ENCODE measurements at regions not wholly inside any gene's neighbourhood (a gene's known extent, or its start where the extent isn't known, plus 50 kb on each side); places are given as distances from the start of the nearest gene placed in this dataset.

- DNase-seq (ENCODE audit: low read depth, low spot score): no peak
These were observed 136.5 kb upstream of the NKX1-1 start for GRCh38 chr4:1542516-1543320.

- no peak for DNase-seq (ENCODE audit: low read depth, low spot score)
These were observed 135.9 kb upstream of the NKX1-1 start for GRCh38 chr4:1542226-1542490.

GRCh38 chr4:1541449-1542225 is 135.4 kb upstream of the NKX1-1 start:
- DNase-seq (ENCODE audit: low read depth, low spot score): no peak

DNA sequence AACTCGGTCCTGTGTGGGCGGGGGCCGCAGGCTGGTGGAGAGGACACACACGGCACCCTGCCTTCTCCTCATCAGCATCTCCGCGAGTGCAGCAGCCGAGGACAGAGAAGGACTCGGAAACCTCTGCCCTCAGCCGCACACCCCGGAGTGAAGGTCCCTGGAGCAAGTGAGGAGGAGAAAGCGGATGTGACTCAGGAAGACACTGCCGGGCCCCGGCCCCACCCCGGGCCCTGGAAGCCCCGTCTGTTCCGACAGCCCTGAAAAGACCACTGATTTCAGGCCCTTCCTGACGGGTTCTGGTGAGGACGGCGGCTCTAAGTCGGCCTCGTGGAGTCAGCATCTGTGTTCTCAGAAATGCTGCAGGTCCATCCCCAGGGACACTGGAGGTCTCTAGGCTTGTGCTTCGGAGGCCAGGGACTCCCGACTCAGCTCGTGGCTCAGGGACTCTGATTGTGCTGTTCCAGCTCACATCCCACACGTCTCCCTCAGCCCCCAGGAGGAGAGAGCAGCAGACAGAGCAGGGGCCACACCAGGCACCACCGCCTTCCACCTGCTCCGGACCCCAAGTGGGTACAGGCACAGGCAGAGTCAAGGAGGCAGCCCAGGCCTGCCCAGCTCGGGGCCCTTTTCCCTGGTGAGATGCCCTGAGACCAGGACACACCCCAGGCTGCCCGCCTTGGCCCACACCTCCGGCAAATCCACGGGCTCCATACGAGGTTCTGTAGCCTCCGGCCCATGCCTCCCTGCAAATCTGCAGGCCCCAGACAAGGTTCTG is 134.5 kb upstream of the NKX1-1 start:
- DNase-seq (ENCODE audit: low read depth, low spot score): no peak

DNA sequence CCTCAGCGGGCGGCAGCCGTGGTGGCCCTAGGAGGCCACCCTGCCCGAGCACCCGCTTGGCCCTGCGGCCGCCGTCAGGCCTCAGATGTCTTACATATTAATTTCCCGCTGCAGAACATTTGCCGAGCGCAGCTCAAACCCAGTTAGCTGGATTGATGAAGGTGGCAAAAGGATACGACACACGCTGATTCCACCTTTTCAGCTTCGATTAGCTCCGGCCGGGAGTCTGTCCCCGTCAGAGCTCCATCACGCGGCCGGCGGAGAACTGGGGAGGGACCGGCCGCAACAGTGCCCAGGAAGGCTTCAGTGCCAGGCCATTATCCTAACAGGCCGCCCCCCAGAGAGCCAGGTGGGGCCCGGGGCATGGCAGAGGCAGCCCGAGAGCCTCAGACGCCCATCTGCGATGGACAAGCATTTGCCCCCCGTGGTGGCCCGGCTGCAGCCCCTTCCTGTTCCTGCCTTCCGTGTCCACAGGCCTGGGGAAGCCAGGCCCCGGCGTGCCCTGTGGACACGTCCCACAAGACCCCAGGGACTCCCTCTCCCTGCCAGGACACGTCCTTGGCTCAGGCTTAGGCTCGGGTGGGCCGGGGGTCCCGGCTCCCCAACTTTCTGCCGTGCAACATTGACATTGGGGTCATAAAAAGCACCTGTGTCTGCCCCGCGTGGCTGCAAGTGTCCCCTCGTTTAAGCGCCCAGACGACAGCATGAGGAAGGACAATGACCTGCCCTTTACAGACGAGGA is 133.8 kb upstream of the NKX1-1 start:
- DNase-seq (ENCODE audit: low read depth, low spot score): no peak

GRCh38 chr4:1538941-1539772 is 132.9 kb upstream of the NKX1-1 start:
- DNase-seq (ENCODE audit: low read depth, low spot score): no peak

DNA sequence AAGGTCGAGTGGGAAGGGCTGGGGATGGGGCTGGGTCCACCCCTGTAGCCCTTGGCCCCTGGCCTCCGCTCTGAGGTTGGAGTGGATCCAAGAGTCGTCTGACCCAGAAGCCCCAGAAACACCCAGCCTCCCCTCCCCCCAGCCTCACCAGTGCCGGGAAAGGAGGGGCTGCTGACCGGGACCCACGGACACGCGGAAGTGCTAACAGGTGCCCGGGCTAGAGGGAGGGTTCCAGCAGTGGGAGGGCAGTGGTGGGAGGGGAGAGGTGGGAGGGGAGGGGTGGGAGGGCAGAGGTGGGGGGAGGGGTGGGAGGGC is 131.8 kb upstream of the NKX1-1 start:
- DNase-seq (ENCODE audit: low read depth, low spot score): no peak

- no peak for DNase-seq (ENCODE audit: low read depth, low spot score)
These were observed 131.3 kb upstream of the NKX1-1 start for GRCh38 chr4:1537410-1538095.

- no peak for DNase-seq (ENCODE audit: low read depth, low spot score)
These were observed 130.6 kb upstream of the NKX1-1 start for GRCh38 chr4:1536579-1537409.

- DNase-seq (ENCODE audit: low read depth, low spot score): no peak
These were observed 129.8 kb upstream of the NKX1-1 start for GRCh38 chr4:1535926-1536578.

- no peak for DNase-seq (ENCODE audit: low read depth, low spot score)
These were observed 128.8 kb upstream of the NKX1-1 start for GRCh38 chr4:1534876-1535526.

DNA sequence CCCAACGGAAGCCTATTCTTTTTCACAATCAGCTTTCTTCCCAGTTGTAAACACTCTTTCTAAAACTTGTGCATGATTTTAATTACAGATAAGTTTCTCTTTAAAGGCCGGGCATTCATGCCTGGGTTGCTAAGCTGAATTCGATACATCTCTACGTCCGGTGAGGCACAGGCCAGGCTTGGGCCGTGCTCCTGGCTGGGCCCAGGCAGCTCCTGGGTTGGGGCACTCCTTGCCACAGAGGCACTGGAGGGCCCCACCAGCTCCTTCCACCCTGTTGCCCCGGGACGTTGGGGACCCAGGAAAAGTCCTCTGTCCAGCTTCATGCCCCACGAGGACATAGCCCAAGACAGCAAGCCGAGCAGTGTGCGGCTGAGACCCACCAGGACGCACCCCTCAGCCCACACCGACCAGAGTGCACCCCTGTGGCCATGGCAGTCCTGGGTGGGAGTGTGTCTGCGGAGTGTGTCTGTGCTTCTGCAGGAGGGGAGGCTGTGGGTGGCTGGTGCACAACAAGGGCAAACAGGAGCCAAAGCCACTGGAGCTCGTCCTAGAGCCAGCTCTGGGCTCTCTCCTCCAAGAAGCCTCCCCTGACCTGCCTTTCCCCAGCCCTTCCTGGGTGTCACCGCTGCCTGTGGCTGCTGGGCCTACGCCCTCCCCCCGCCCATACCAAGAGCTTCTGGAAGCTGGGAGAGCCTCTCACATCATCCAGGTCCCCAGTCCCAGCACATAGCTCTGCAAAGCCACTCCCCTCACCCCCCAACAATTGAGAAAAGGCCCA is 128.0 kb upstream of the NKX1-1 start:
- no peak for DNase-seq (ENCODE audit: low read depth, low spot score)

GRCh38 chr4:1533501-1534064 is 127.3 kb upstream of the NKX1-1 start:
- DNase-seq (ENCODE audit: low read depth, low spot score): no peak

GRCh38 chr4:1532549-1533395 is 126.5 kb upstream of the NKX1-1 start:
- no peak for DNase-seq (ENCODE audit: low read depth, low spot score)

DNA sequence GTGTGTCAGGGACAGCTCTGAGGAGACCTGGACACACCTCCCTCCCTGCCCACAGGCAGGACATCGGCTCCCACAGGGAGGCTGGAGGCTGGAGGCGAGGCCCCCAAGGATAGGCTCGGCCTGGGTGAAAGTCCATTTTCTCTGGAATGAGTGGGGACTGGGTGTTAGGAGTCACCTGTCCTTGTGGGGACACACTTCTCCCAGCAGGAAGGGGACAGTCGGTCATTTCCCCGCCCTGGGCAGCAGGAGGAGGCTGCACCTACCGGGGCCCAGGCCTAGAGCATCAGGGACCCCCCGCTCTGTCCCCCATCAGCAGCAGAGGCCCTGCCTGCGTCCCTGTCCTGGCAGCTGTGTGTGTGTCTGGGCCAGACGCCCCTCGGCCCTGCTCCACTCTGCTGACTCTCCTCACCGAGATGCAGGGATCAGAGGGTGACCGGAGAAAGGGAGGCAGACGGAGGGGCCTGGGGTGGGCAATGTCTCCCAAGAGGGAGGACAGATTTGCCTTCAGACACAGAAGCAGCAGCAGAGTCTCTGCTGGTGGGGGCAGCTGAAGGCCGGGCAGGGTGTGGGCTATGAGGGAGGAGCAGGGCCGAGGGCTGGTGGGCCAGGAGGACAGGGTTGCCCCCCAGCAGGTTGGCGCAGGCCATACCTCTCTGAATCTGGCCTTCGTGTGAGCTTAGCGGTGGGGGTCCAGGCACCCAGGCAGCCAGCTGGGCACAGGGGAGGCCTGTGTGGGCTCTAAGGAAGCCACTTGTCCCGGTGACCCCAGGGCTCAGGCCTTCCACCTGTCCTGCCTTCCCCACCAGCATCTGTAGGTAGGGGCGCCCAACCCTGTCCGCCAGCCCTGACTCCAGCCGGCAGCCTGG is 125.7 kb upstream of the NKX1-1 start:
- DNase-seq (ENCODE audit: low read depth, low spot score): no peak

DNA sequence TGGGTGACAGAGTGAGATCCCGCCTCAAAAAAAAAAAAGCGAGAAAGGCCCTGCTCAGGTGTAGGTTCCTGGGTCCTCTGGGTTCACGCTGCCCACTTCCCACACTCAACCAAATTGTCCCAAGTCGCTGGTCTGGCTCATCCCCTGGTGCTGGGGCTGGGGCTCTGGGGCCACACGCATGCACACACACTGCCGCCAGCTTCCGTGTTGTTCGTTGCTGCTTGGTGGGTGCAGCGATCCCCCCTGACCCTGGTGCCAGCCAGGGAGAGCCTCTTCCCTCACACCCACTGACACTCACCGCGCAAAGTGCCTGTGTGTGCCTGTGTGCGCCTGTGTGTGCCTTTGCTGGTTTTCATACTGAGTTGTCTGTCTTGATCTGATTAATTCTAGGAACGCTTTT is 124.1 kb upstream of the NKX1-1 start:
- DNase-seq (ENCODE audit: low read depth, low spot score): no peak

Data from activated naive CD8-positive, alpha-beta T cell treated with anti-CD3 and anti-CD28 coated beads, Interleukin-2, amount 50 U/mL, for 16 hours (primary cell).